Stimulated activated CD4-positive, alpha-beta T cell treated with anti-CD3 and anti-CD28 coated beads, TNF-alpha, amount 100 ng/mL, for 48 hours (primary cell): ENCODE measurements at regions not wholly inside any gene's neighbourhood (a gene's known extent, or its start where the extent isn't known, plus 50 kb on each side); places are given as distances from the start of the nearest gene placed in this dataset.
"Not testable (repeated sequence)": the region's sequence is repeated elsewhere in the genome, so short reads cannot be mapped to it uniquely, and the experiment has no call there.

ENCODE experiments used
- DNase-seq, 3 donors: peaks; one replicate each; pipeline ENCODE4 v3.0.0-alpha.2; 2020; ENCODE audit warnings: low read depth in 3 of 3

DNA sequence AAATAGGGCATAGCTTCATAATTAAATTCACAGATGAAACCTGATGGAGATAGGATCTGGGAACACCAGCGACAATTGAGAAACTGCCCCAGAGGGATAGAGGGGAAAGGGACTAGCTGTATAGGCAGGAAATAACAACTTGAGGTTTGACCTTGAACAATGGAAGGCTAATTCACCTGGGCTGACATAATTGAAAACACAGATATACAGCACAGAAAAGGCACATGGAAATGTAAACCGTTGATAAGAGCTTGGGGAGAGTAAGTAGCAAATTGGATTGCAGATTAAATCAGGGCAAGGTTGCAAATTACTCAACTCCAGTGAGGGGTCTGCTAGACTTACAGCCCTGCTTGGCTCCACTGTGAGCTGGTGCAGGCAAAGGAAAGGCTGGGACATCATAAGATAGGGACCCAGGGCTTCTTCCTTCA, 246.7 kb downstream of the DLEU7 start:
- DNase-seq, result no peak

DNA sequence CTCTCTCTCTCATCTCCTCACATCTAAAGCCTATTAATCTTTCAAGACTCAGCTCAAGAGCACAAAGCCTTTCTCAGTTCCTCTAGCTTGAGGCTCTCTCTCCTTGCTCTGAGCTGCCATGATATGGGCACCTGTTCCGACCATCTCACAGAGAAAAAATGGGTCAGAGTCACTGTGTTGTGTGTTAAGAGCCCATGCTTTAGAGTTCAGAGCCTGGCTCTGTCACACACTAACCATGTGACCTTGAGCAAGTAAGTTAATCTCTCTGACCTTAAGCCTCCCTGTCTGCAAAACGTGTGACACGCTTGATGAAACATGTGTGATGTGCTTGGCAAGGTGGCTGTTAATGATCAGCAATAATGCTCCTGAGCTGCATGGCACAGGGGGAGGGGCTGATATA, 245.2 kb downstream of the DLEU7 start:
- DNase-seq, result no peak

DNA sequence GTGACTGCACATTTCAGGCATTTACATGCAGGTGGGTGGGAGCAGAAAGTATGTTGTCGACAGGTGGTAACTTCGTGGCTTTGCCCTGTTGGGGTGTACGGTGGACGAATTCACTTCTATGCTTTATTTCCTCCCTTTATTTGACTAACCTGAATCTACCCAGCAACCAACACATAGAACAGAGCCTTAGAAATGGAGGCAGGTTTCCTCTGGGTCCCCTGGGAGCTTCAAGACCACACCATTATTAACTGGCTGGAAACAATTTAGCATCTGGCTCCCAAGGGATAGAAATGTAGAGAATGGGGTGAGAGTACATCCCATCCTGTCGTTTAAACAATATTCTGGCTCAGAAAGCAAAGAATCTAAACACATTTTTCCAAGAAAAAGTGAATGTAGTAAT, 244.4 kb downstream of the DLEU7 start:
- DNase-seq, result no peak

DNA sequence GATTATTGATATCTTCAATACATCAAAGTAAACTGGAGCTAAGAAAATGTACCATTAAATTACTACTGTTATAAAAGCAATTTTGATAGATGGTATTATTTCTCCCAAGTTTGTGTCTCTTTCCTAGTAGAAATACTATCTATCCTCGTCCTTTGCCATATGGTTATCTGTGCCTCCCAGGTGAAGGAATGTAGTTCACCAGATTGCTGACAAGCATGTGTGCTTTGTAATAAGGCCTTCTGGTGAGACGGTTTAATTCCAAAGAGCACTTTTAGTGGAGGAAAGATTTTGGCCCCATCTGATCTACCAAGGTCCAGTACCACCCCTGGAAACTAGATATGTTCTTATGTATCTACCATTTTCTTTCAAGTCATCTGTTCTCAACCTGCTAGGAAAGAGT, 243.6 kb downstream of the DLEU7 start:
- DNase-seq, result no peak

DNA sequence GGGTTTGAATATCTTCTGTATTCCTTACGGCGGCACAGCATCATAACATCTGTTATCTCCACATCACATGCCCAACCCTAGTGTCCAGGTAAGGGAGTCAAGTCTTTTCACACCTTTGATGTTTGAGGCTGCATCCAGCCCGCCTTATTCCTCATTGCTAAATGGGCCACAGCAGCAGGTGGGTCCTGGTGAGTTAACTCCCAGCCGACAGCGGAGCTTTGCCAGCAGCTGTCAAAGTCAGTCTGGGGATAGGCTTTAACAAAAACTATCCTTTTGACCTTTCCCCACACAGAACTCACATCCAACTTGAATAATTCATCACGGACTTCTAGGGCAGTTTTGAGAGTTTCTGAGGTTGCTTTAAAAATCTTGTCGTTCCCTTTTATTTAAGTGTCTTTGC, 235.1 kb downstream of the DLEU7 start:
- no peak for DNase-seq

DNA sequence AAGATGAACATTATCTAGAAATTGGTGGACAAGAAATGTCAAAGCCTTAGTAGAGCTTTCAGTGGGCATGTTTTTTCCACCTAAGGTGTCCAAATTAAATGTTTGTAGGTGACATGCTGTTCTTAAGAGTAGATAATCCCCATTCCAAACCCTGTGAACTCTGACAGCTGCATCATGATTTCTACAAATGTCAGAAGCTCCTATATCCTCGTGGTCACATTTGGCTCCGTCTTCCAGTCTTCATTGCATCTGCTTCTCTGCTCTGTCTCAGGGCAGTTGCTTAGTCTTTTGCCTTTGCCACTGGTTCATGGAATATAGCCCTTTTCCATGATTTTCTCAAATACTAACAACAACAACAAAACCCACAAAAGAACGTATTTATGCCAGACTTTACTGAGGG, 234.5 kb downstream of the DLEU7 start:
- DNase-seq, result no peak

DNA sequence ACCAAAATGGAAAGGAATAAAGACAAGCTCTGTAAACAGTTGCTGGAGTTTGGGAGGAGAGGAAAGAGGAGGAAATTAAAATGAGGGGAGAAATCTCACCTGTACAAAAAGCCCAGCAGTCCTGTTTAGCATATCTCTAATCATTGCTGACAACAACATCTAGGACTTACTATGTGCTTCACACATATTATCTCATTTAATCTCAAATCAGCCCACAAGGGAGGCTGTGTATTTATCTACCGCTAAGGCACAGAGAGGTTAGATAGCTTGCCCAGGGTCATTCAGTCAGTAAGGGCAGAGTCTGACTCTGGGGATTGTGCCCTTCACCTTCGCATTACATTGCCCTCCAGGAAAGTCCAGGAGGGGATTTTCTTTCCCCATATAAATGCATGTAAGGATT, 233.3 kb downstream of the DLEU7 start:
- no peak for DNase-seq

DNA sequence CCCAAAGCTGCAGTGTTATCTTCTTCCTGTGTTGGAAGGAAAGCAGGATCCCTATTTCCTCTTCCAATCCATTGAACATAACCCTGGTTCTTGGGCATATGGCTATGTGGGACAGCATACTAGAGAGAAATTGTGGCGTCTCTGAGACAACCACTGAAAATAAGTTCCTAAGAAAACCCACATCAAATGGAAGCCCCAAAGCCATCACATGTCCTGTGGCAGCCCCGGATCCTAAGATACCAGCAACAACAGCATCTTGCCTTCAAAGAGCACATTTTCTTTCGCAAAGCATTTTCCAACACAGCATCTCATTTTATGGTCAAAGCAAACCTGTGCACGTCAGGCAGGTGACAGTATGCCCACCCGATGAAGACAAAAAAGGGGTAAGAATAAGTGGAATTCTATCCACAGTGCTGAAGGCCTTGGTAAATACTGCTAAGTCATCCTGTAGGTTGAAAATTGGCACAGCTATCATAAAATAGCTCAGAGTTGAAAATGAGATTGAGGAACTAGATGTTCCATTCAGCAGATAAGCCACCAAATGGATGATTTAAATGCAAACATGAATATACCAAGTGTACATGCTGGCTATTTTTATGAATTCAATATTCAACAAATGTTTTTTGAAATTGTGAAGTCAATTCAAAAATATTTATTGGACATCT, 232.2 kb downstream of the DLEU7 start:
- no peak for DNase-seq

DNA sequence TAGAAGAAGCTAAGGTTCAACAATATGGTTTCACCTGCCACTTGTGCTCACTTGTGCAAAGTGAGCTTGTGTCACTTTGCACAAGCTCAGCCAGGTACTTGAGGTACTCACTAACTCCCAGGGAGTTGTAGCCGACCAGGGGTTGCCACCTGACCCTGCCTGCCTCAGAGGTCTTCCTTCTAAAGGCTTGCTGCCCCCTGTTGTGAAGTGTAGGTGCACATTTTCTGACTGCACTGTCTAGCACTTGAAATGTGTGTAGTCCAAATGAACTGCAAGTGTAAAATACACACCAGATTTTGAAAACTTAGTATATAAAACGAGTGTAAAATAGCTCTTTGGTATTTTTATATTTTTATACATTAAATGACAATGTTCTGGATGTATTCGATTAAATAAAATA, 230.8 kb downstream of the DLEU7 start:
- no peak for DNase-seq

DNA sequence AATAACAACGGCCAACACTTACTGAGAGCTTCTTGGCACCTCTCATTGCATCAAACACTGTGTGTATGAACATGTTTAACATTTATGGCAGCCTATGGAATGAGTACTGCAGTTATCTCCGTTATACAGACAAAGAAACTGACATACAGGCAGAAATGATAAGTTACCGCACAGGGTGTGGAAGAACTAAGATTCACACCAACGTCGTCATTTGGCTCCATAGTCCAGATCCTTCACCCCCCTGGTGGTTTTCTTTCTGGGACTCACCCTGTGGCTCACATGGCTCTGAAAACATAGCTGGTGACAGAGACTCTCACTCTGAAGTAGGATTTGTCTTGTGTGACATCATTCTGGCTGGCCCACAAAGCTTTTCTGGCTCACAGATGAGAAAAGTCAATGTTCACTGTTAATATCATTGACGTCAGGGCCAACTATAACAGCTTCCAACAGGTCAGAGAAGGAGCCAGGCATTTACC, 230.1 kb downstream of the DLEU7 start:
- DNase-seq, result no peak

DNA sequence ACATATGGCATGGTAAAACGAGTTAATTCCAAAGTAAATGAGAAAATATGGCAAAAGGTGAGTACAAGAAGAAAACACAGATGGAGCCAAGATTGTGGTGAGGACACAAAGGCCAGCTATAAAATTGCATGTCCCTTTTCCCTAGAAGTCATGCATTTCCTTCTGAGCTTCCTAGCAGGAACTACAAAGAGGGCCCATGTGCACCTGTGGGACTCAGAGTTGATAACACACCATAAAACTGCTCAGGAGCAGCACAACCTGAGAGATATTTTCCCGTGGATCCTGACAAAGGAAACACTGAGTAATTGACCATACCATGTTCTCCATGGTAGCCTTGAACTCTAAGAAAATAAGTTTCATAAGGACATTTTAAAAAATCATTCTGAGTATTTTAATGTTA, 228.3 kb downstream of the DLEU7 start:
- DNase-seq, result no peak

DNA sequence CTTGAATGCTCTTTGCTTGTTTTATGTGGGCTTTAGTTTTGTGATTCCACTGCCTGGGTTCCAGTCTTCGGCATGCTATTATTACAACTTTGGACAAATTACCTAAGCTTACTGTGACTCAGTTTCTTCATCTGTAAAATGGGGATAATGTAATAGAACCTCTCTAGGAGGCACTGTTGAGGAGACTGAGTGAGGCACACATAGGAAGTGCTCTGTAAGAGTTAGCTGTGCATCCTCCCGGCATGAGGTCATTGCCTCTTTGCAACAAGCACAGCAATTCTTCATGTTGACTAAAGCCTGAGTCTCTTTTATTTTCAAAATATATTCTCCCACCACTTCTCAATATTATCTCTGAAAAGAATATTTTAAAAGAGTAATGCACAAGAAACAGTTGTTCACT, 227.4 kb downstream of the DLEU7 start:
- DNase-seq, result no peak

DNA sequence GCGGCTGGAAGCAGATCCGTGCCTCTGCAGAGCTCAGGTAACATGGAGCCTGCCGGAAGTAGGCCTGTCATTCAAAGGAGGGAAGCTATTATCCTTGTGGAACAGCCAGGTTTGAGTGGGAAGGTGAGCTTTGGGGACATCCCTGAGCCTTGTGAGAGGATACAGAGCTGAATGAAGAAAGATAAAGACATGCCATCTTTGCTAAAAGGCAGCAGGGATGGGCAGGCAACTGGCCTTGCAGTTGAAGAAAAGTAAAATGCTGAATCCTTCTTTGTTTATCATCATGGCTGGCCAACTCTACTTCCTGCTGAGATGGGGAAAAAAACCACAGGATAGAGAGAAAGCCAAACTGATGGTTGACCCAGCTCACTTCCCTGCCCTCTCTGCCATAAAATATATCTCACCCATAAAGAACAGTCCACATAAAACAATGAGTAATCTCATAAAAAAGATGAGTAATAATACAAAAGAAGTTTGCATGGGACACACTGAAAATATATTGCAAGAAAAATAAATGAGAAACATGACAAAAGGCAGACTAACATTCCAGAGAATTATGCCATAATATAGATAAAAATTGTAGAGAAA, 226.3 kb downstream of the DLEU7 start:
- no peak for DNase-seq

DNA sequence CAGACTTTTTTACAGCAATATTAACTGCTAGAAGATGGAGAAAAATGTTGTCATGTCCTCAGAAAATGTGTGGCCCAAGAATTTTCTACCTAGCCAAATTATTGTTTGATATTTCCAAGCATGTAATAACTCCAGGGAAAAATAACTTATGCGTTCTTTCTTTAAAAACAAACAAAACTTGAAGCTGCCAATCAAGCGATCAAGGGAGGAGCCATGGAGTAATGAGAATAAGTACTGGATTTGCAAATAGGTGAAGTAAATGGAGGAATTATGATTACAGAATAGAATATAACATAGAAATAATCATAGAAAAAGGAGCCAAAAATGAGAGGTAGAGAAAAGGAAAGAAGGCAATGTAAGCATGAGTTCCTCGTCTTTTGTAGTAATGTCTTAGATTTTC, 225.3 kb downstream of the DLEU7 start:
- no peak for DNase-seq

DNA sequence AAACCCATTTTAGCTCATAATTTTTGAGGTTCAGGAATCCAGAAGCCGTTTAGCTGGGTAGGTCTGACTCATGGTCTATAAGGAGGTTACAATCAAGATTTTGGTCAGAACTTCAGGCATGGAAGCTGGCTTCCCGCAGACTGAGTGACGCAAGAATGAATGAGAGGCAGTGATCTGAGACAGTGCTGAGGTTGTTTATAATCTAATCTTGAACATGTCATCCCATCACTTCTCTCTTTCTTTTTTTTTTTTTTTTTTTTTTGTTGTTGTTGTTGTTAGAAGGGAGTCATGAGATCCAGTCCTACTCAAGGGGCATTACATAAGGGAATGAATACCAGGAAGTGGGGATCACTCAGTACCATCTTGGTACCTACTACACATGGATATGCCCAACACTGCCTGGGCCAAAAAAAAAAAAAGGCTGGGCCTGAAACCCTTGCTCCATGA, 217.4 kb downstream of the DLEU7 start:
- no peak for DNase-seq

DNA sequence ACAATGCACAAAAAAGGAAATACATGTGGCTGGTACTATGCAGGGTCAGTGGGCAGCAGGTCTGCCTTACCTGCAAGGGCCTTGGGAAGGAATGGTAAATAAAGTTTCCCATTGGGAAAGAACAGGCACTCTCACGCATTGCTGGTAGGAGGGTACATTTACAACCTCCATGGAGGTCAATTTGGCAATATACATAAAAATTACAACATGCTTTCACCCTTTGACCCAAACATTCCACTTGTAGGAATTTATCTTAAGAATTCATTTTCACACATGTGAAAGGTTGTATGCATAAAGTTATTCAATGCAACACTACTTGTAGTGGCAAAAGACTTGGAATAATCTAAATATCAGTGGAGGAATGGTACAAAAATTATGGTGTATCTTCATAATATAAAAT, 216.4 kb downstream of the DLEU7 start:
- no peak for DNase-seq

DNA sequence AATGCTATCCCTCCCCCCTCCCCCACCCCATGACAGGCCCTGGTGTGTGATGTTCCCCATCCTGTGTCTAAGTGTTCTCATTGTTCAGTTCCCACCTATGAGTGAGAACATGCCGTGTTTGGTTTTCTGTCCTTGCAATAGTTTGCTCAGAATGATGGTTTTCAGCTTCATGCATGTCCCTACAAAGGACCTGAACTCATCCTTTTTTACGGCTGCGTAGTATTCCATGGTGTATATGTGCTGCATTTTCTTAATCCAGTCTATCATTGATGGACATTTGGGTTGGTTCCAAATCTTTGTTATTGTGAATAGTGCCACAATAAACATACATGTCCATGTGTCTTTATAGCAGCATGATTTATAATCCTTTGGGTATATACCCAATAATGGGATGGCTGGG, 215.0 kb downstream of the DLEU7 start:
- not testable (repeated sequence) for DNase-seq

DNA sequence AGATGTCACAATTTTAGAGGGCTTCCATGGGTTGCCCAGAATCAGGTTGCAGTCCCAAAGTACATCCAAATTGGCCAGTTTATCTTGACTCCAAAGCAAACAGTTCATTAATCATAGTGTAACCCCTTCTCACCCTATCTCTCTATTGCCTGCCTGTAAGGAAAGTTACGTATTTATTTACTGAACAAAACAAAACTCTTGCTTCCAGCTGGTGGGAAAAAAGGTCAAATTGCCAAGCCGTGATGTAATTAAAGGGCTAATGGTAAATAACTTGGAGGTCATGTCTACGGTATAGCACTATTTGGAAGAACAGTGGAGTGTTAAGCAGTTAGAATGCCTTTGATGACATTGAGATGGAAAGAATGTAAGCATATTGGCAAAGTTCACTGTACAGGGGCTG, 214.0 kb downstream of the DLEU7 start:
- DNase-seq, result no peak

DNA sequence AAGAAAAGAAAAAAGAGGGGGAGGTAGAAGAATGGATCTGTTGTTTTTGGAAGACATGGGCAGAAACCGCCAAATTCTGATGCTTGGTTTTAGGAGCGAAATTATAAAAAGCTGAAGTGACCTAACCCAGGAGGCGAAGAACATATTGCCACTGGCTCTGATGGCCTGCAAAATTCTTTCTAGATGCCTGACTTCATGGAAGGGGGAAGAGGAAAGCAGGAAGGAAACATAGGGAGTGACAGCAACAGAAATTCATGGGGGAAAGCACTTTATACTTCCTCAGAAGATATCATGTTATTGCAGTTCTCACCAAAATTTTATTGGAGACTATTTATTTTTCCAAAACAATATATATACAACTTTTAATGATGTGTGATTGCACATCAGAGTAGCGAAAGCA, 213.5 kb downstream of the DLEU7 start:
- DNase-seq, result no peak

DNA sequence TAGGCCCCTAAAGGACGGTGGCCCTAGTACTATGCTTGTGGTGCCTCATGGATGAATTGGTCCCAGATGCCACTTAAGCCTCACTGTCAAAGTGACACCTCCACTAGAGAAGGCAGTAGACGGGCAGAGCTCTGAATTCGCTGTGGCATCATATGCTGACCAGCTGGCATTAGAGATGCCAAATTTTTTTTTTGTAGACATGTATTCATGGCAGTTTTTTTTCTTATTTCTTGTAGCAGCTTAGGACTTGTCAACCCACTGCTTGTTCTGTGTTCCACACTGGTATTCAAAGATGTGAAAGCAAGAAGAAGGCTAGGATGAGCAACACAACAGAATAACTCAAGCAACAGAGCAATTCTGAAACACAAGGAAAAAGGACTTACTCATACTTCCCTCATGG, 212.5 kb downstream of the DLEU7 start:
- no peak for DNase-seq

DNA sequence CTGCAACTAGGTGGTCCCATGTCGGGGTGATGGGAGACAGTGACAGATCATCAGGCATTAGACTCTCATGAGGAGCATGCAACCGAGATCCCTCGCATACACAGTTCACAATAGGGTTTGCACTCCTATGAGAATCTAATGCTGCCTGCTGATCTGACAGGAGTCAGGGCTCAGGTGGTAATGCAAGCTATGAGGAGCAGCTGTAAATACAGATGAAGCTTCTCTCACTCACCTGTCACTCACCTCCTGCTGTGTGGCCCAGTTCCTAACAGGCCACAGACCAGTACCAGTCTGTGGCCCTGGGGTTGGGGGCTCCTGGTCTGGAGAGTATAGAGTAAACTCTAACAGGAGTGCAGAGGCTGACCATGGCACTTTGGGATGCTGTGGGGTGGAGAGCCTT, 209.2 kb downstream of the DLEU7 start:
- no peak for DNase-seq

DNA sequence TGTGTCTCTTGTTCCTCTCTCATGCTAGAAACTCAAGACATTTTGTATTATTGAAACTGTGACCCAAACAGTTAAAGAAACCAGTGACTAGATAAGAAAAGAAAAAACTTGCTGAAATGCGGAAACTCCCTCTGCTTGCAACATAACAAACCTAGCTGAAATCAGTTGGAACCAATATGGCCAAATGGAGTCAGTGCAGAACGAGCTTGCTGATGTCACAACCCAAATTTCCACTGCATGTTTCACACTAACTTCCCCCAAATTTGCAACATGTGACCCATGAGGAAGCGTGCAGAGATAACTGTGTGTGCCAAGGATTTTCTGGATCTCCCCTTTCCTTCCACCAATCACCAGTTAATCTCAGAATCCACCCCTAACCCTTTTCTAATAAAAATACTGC, 208.0 kb downstream of the DLEU7 start:
- no peak for DNase-seq

DNA sequence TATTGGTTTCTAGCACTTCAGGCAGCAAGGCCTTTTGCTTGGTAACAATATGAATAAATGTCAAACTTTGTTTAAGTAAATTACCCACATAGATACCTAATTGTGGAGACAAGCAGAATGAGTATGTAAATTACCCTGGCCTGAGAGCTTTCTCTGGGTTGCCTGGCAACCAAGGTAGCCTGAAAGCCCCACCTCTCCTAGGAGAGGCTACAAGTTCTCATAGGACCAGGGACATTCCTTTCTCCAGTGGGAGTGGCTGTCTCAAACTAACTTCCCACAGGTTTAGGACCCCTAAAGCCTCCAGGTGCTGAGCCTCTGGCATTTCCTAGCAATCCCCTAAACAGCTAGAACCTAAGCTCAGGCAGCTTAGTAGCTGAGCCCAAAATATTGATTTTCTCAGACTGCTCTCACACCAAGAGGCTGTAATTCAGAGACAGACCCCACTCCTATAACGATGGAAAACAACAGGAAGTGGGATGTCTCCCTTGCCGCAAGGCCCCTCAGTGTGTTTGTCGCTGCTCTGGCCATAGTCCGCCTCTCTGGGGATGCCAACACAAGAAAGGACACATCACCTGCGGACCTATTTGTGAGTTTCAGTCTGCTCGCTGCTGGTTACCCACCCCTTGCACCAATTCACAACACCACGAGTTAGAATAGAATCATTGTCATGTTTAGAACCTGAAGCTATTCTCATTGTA, 207.3 kb downstream of the DLEU7 start:
- DNase-seq, result no peak
